Mesothelial cell of epicardium (in vitro differentiated cells): ENCODE measurements at regions not wholly inside any gene's neighbourhood (a gene's known extent, or its start where the extent isn't known, plus 50 kb on each side); places are given as distances from the start of the nearest gene placed in this dataset.

Experiments used
- DNase-seq, 2 experiments: peaks; one replicate each; pipeline ENCODE4 v3.0.0; 2021; ENCODE audit warnings: low spot score in 2 of 2; ENCODE audit not compliant: unreplicated experiment in 2 of 2
- H3K27ac Mint-ChIP-seq: 2 replicates; pipeline ENCODE4 v1.8.0; 2021; ENCODE audit warnings: mixed read lengths
- H3K27me3 Mint-ChIP-seq: 2 replicates; pipeline ENCODE4 v1.8.0; 2021; ENCODE audit warnings: low read depth, mixed read lengths
- H3K36me3 Mint-ChIP-seq: 2 replicates; pipeline ENCODE4 v1.8.0; 2021; ENCODE audit warnings: mixed read lengths
- H3K4me1 Mint-ChIP-seq: 2 replicates; pipeline ENCODE4 v1.8.0; 2021; ENCODE audit warnings: mixed read lengths
- H3K4me3 Mint-ChIP-seq: 2 replicates; pipeline ENCODE4 v1.8.0; 2021; ENCODE audit warnings: mild to moderate bottlenecking, moderate library complexity, mixed read lengths
- H3K9me3 Mint-ChIP-seq: 2 replicates; pipeline ENCODE4 v1.8.0; 2021; ENCODE audit warnings: mixed read lengths
- TF ChIP-seq, protein P1 (sequence below): fragments of 200-600 bp; sonication (generic); IDR thresholded peaks from one replicate; pipeline ENCODE4 v1.5.0; 2021; ENCODE audit warnings: antibody characterized with exemption; ENCODE audit not compliant: unreplicated experiment

DNA sequence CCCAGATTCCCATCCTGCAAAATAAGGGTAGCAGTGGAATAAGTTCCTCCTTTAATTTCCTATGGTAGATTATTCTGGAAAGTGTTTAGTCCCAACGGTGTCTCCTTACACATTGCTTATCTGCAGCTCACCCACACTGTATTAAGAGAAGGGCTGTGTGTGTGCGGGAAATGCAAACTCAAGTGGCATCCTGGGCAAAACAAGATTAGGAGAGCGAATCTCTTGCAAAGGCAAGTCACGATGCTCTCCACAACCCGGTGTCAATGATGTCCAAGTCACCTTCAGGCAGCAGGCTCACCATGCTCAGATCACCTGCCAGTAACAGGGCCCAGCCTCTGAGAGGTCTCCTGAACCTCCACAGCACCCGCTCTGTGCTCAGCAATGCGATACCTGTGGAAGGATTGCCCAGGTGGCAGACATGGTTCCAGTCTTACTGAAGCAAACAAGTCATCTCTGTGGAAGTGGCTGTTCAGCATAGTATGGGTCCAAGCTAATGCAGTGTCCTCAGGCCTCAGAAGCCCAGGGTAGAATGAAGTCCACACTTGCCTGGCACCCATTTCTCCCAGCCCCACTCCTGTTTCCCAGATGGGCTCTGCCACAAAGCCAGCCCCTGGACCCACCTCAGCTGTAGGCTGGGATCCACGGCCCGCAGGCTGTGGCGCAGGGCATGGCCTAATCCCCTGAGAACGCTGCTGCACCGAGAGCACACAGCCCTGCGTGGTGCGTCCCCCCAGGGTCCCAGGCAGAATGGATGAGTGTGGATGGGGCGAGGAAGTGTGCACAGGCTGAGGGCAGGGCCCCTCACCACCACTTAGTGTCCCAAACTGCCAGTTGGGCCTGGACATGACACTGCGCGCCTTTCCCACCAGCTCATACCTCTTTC lies 101.2 kb downstream of the PXDC1 start:
- no peak for DNase-seq
- TF ChIP-seq, protein P1, sequence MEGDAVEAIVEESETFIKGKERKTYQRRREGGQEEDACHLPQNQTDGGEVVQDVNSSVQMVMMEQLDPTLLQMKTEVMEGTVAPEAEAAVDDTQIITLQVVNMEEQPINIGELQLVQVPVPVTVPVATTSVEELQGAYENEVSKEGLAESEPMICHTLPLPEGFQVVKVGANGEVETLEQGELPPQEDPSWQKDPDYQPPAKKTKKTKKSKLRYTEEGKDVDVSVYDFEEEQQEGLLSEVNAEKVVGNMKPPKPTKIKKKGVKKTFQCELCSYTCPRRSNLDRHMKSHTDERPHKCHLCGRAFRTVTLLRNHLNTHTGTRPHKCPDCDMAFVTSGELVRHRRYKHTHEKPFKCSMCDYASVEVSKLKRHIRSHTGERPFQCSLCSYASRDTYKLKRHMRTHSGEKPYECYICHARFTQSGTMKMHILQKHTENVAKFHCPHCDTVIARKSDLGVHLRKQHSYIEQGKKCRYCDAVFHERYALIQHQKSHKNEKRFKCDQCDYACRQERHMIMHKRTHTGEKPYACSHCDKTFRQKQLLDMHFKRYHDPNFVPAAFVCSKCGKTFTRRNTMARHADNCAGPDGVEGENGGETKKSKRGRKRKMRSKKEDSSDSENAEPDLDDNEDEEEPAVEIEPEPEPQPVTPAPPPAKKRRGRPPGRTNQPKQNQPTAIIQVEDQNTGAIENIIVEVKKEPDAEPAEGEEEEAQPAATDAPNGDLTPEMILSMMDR: no peak
- no peaks in the 10 kb centered on the region for H3K27me3 Mint-ChIP-seq
- no peak overlapping the region for H3K27ac Mint-ChIP-seq
- no peaks in the 10 kb centered on the region for H3K4me1 Mint-ChIP-seq
- H3K36me3 Mint-ChIP-seq: no peaks in the 10 kb centered on the region
- H3K9me3 Mint-ChIP-seq: peaks cover 5% of the 10 kb centered on the region
- H3K4me3 Mint-ChIP-seq: no peak overlapping the region

DNA sequence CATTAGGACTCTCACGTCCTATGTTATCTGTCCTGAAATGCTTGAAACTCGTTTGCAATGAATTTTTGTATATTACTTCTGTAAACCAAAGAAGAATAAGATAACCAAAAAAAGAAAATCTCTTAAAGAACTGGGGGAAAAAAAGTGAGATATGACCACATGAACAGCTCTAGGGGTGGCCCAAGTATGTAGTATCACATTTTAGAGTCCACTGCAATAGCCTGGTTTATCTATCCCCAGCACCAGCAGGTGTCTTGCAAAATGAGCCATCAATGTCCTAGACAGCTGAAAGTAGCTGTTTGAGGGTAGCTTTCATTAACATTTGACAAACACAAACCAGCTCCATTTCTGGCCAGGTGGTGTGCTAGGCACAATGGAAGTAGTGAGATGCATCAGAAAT lies 102.8 kb downstream of the PXDC1 start:
- Mint-ChIP-seq H3K4me3 (no peak overlapping the region), H3K27me3 (no peaks in the 10 kb centered on the region), H3K4me1 (no peaks in the 10 kb centered on the region), H3K9me3 (no peaks in the 10 kb centered on the region), H3K27ac (no peak overlapping the region), H3K36me3 (no peaks in the 10 kb centered on the region)
- TF ChIP-seq, protein P1: no peak
- DNase-seq: no peak

GRCh38 chr6:3646616-3647362 lies 104.7 kb downstream of the PXDC1 start:
- no peaks in the 10 kb centered on the region for H3K4me1 Mint-ChIP-seq
- no peak overlapping the region for H3K4me3 Mint-ChIP-seq
- H3K9me3 Mint-ChIP-seq: no peaks in the 10 kb centered on the region
- no peak overlapping the region for H3K27ac Mint-ChIP-seq
- no peak for DNase-seq
- H3K27me3 Mint-ChIP-seq: no peaks in the 10 kb centered on the region
- TF ChIP-seq, protein P1: no peak
- no peaks in the 10 kb centered on the region for H3K36me3 Mint-ChIP-seq

DNA sequence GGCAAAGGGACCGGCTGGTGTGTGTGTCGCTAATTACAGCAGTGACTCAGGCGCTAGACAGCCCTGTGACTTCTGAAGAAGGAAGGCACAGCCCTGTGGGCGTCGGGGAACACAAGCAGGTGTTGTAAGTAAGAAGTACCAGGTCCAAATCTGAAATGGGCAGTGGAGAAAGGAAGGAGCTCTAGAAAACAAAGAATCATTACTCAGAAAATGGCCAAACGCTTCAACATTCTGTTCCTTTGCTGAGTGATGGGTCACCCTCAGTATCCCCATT lies 106.8 kb downstream of the PXDC1 start:
- Mint-ChIP-seq H3K4me3 (no peak overlapping the region), H3K27ac (no peak overlapping the region), H3K4me1 (no peaks in the 10 kb centered on the region), H3K36me3 (peaks cover 2% of the 10 kb centered on the region), H3K27me3 (no peaks in the 10 kb centered on the region), H3K9me3 (peaks cover 4% of the 10 kb centered on the region)
- TF ChIP-seq, protein P1: no peak
- no peak for DNase-seq

- Mint-ChIP-seq H3K27me3 (no peaks in the 10 kb centered on the region), H3K4me3 (no peak overlapping the region), H3K27ac (no peak overlapping the region), H3K4me1 (no peaks in the 10 kb centered on the region), H3K36me3 (peaks cover 2% of the 10 kb centered on the region), H3K9me3 (peaks cover 8% of the 10 kb centered on the region)
- no peak for DNase-seq
- TF ChIP-seq, protein P1: no peak
Observed at GRCh38 chr6:3643921-3644738, 107.4 kb downstream of the PXDC1 start.
